ENCODE measurements at regions not wholly inside any gene's neighbourhood (a gene's known extent, or its start where the extent isn't known, plus 50 kb on each side); places are given as distances from the start of the nearest gene placed in this dataset.

DNA sequence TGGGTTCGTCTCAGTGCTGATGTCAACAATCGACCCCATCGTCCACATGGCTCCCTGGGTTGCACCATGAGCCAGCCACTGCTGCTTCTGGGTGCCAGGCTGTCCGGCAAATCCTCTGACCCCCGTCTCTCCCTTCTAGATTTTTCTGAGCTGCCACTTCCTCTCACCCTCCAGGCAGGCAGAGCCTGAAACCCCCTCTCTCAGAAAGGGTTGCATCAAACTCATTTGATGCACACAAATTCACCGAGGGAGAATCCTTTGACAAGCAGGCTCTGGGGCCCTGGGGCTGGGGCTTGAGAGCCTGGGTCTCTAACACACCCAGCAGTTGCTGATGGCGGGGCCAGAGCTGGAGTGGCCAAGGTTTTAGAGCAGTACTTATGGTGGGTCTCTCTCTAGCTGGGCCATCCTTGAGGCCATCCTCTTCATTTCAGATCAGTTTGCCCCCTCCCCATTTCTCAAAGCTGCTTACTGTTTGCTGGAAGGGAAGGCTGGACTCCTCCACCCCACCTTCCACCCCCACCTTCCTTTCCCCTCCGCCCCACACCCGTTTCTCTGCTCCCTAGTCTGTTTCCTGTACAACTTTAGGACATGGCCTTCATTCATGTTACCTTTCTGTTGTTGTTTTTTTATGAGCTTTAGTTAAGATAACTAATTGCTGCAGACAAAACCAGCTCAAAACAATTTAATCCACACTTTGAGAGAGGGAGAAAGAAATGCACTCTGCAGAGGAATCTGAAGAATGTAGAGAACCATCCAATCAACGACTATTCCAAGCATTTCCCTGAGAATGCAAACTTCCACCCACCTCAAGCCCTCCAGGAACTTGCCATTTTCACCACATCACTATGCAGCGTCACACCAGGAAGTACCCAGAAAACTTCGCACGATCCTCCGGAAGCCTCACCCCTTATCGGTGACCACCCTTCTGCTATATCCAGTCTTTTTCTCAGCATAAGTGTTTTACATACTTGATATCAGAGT is 69.5 kb downstream of the ARL4C start:
- TF ChIP-seq, protein P1, sequence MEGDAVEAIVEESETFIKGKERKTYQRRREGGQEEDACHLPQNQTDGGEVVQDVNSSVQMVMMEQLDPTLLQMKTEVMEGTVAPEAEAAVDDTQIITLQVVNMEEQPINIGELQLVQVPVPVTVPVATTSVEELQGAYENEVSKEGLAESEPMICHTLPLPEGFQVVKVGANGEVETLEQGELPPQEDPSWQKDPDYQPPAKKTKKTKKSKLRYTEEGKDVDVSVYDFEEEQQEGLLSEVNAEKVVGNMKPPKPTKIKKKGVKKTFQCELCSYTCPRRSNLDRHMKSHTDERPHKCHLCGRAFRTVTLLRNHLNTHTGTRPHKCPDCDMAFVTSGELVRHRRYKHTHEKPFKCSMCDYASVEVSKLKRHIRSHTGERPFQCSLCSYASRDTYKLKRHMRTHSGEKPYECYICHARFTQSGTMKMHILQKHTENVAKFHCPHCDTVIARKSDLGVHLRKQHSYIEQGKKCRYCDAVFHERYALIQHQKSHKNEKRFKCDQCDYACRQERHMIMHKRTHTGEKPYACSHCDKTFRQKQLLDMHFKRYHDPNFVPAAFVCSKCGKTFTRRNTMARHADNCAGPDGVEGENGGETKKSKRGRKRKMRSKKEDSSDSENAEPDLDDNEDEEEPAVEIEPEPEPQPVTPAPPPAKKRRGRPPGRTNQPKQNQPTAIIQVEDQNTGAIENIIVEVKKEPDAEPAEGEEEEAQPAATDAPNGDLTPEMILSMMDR (IDR thresholded peaks at IDR 0.05), result no peak

- TF ChIP-seq, protein P1 (IDR thresholded peaks at IDR 0.05), result no peak
Observed at GRCh38 chr2:234426616-234427015, 70.3 kb downstream of the ARL4C start.

DNA sequence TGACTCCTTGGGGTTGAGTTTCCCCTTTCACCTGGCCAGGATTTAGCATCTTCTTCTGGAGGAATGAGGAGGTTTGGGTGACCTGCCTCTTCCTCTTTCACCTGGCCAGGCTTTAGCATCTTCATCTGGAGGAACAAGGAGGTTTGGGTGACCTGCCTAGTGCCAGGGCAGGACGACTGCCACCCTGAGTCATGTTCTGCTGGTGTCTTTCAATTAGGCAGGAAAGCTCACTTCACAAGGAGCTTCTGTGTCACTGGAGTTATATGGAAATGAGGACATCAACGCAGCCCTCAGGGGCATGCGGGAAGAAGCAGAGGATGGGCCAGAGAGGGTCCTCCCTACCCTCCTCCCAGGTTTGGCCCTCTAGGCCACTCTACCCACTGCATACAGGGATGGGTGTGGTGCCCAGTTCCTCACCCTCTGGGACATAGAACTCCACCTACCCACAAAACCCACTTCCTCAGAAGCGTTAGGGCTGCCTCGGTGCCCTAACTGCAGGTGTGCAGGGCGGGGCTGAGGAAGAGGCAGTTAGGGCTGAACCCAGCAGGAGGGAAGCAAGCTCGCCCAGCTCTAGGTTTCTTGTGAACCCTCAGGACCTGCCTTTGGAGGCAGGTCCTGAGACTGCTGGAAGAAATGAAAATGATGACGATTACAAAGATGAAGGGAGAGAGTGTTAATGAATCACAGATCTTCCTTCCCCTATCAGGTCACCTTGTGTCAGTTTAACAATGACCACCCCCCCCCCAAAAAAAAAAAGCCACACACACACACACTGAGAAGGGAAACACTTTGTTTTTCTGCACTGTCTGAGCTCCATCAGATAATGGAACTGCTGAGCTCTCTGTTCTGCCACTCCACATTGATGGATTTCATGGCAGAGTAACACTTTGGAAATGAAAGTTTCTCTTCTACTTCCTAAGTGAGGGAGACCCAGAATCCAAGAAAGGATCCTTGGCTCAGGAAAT is 71.0 kb downstream of the ARL4C start:
- TF ChIP-seq, protein P1 (IDR thresholded peaks at IDR 0.05), result no peak

DNA sequence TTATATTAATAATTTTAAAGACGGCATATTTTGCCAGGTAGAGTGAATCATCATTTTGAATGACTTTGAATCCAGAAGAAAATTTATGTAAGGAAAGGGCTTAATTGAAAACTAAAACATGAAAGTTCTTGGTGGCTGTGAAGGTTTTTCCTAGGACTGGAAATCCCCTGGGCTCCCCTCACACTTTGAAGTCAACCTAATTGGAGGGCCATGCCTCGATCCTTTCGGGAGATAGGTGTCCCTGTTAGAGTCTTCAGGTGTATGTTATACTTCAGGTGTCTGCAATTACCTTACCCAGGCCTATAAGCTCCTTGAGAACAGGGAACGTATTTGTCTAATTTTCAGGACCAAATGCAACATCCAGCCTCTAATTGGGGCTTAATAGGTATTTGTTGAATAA is 73.0 kb downstream of the ARL4C start:
- TF ChIP-seq, protein P1 (IDR thresholded peaks at IDR 0.05), result no peak

GRCh38 chr2:234422981-234423431 is 73.9 kb downstream of the ARL4C start:
- TF ChIP-seq, protein P1 (IDR thresholded peaks at IDR 0.05), result no peak

GRCh38 chr2:234422273-234422732 is 74.6 kb downstream of the ARL4C start:
- TF ChIP-seq, protein P1 (IDR thresholded peaks at IDR 0.05), result no peak

GRCh38 chr2:234420408-234420807 is 76.5 kb downstream of the ARL4C start:
- TF ChIP-seq, protein P1 (IDR thresholded peaks at IDR 0.05), result no peak
